Breast epithelium (tissue), 3 donors: ENCODE measurements at regions not wholly inside any gene's neighbourhood (a gene's known extent, or its start where the extent isn't known, plus 50 kb on each side); places are given as distances from the start of the nearest gene placed in this dataset.

ENCODE experiments used
- CTCF ChIP-seq, 3 donors: fragments of 450-650 bp; IDR thresholded peaks; one replicate each; pipeline ENCODE4 v1.5.1; 2016 to 2017; ENCODE audit warnings: antibody characterized with exemption in 3 of 3, mild to moderate bottlenecking in 3 of 3, moderate library complexity in 3 of 3
- POLR2A ChIP-seq: fragments of 450-650 bp; IDR thresholded peaks from one replicate; pipeline ENCODE4 v1.6.1; 2016; ENCODE audit warnings: antibody characterized with exemption, mild to moderate bottlenecking, moderate library complexity
- POLR2AphosphoS5 ChIP-seq, 3 donors: sonication (generic); formaldehyde crosslinking; IDR thresholded peaks; one replicate each; pipeline ENCODE4 v1.6.1; 2017; ENCODE audit warnings: antibody characterized with exemption in 3 of 3

GRCh38 chr12:78534311-78534710 is 330.3 kb upstream of the SYT1 start:
- TF ChIP-seq POLR2A: no peak
- TF ChIP-seq CTCF (IDR thresholded peaks at IDR 0.05): no peak
- TF ChIP-seq POLR2AphosphoS5 (IDR thresholded peaks at IDR 0.05): no peak
